ENCODE measurements at regions not wholly inside any gene's neighbourhood (a gene's known extent, or its start where the extent isn't known, plus 50 kb on each side); places are given as distances from the start of the nearest gene placed in this dataset.

DNA sequence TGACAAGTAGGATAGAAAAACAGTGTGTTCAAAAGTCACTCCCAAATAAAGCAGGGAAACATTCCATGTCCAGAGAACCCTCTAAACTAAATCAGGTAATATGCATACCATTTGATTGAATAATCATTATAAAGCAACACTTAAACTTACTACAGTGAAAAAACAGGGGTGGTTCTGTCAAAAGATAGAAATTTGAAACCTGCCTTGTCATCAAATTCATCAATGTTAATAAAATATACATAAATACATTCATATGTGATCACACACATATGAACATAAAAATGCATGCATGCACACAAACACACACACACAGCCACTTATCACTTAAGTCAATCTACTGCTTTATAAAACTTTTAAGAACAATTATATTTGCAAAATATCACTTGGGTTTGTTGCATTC, 485.8 kb upstream of the TECRL start:
- H3K9me3 ChIP-seq, result no peaks in the 10 kb centered on the region
- no peak for ATAC-seq
- TF ChIP-seq, protein P1, sequence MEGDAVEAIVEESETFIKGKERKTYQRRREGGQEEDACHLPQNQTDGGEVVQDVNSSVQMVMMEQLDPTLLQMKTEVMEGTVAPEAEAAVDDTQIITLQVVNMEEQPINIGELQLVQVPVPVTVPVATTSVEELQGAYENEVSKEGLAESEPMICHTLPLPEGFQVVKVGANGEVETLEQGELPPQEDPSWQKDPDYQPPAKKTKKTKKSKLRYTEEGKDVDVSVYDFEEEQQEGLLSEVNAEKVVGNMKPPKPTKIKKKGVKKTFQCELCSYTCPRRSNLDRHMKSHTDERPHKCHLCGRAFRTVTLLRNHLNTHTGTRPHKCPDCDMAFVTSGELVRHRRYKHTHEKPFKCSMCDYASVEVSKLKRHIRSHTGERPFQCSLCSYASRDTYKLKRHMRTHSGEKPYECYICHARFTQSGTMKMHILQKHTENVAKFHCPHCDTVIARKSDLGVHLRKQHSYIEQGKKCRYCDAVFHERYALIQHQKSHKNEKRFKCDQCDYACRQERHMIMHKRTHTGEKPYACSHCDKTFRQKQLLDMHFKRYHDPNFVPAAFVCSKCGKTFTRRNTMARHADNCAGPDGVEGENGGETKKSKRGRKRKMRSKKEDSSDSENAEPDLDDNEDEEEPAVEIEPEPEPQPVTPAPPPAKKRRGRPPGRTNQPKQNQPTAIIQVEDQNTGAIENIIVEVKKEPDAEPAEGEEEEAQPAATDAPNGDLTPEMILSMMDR (IDR thresholded peaks at IDR 0.05), result no peak
- H3K36me3 ChIP-seq (ENCODE audit: low read depth), result no peaks in the 10 kb centered on the region
- no peaks in the 10 kb centered on the region for H3K4me1 ChIP-seq (ENCODE audit: low read depth)
- intact Hi-C loops (cut with DNase I, micrococcal nuclease), result no loop called here
- DNase-seq, result no peak
- no peak overlapping the region for H3K4me3 ChIP-seq

DNA sequence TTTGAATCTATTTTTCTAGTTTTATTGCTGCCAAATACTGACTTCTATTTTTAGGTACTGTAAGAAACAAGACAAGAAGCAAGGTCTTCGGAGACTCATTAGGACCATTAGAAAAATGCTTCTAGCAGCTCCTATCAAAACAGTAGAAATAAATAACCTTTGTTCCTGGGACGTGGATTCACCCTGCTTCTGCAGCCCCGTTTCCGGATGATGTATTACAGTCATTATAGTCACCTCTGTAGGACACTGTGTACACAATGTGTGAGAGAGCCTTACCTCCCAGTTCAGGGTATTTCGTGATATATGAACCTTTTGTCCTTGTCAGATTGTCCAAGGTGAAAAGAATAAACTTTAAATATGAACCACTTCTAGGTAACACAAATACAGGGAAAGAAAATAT, 484.0 kb upstream of the TECRL start:
- no peaks in the 10 kb centered on the region for H3K4me1 ChIP-seq (ENCODE audit: low read depth)
- no peaks in the 10 kb centered on the region for H3K9me3 ChIP-seq
- H3K36me3 ChIP-seq (ENCODE audit: low read depth), result no peaks in the 10 kb centered on the region
- intact Hi-C loops (cut with DNase I, micrococcal nuclease), result no loop called here
- TF ChIP-seq, protein P1 (IDR thresholded peaks at IDR 0.05), result no peak
- no peak overlapping the region for H3K4me3 ChIP-seq
- no peak for DNase-seq
- no peak for ATAC-seq

GRCh38 chr4:64889906-64890610, 480.8 kb upstream of the TECRL start:
- TF ChIP-seq, protein P1 (IDR thresholded peaks at IDR 0.05), result no peak
- DNase-seq (no peak), ATAC-seq (no peak)
- Histone ChIP-seq H3K36me3 (ENCODE audit: low read depth) (no peaks in the 10 kb centered on the region), H3K4me3 (no peak overlapping the region), H3K9me3 (no peaks in the 10 kb centered on the region), H3K4me1 (ENCODE audit: low read depth) (no peaks in the 10 kb centered on the region)
- intact Hi-C loops (cut with DNase I, micrococcal nuclease), result no loop called here

DNA sequence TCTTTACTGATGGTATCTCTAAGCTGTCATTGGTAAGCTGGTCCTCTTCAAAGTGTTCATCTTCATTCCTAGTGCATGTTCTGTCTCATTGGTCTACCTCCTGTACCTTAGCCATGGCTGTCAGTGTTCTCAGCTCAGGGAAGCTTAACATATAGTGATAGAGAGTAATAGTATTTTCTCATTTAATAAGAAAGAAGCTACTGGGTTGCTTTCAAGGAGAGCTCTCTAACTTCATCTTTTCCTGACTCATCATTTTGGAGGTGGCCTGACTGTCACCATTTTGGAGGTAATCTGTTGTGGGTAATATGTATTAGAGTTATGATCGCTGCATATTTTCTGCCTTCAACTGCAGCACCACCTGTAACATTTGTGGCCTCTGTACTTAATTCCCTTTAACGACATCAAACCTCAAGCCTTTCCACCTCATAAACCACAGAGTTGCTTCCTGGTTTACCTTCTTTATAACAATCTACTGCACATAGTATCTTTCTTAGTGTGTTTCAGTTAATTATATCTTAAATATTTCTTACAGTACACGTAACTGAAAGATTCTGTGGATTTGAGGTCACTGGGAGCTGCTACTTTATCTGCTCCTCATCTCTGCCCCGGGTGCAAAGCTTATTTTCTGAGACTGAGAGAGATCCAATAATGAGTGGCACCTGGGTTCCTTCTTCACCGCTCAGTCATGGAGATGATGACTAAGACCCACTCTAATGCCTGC, 474.0 kb upstream of the TECRL start:
- intact Hi-C loops (cut with DNase I, micrococcal nuclease), result no loop called here
- H3K9me3 ChIP-seq, result no peaks in the 10 kb centered on the region
- no peak overlapping the region for H3K4me3 ChIP-seq
- ATAC-seq (no peak), DNase-seq (no peak)
- TF ChIP-seq, protein P1 (IDR thresholded peaks at IDR 0.05), result no peak
- H3K4me1 ChIP-seq (ENCODE audit: low read depth), result no peaks in the 10 kb centered on the region
- no peaks in the 10 kb centered on the region for H3K36me3 ChIP-seq (ENCODE audit: low read depth)

DNA sequence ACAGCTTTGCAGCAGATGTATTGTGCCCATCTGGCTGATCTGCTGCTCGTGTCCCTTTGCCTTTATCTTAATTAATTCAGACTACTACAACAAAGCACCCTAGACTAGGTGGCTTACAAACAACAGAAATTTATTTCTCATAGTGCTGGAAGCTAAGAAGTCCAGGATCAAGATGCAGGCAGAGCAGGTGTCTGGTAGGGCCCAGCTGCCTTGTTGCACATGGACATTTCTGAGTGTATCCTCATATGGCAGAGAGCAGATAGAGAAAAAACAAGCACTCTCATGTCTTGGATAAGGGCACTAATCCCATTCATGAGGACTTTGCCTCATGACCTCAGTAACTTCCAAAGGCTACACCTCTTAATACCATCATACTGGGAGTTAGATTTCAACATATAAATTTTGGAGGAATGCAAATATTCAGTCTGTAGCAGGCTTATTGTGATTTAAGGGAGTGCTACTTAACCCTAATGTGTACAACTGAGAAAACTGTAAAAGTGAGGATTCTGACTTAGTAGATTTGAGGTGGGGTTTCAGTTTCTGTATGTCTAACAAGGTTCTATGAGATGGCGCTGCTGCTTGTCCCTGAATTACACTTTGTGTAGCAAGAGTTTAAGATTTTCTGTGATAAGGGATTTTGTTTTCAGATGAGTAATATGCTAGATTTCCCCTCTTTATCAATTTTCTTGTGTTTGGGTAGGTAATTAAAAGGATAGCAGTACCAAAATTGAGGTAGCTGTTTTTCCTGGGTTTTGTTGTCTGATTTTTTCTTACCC, 473.2 kb upstream of the TECRL start:
- DNase-seq (no peak), ATAC-seq (no peak)
- no peak overlapping the region for H3K4me3 ChIP-seq
- H3K9me3 ChIP-seq, result no peaks in the 10 kb centered on the region
- H3K36me3 ChIP-seq (ENCODE audit: low read depth), result no peaks in the 10 kb centered on the region
- intact Hi-C loops (cut with DNase I, micrococcal nuclease), result no loop called here
- H3K4me1 ChIP-seq (ENCODE audit: low read depth), result no peaks in the 10 kb centered on the region
- TF ChIP-seq, protein P1 (IDR thresholded peaks at IDR 0.05), result no peak

Measured in mucosa of descending colon (tissue), 3 donors.